ENCODE measurements at regions not wholly inside any gene's neighbourhood (a gene's known extent, or its start where the extent isn't known, plus 50 kb on each side); places are given as distances from the start of the nearest gene placed in this dataset.

GRCh38 chr11:10945196-10945595 is 87.3 kb upstream of the ZBED5 start:
- ATAC-seq: no peak
- no peak for TF ChIP-seq PPARA (CRISPR knock-in tag; IDR thresholded peaks at IDR 0.05; ENCODE audit: borderline replicate concordance)
- TF ChIP-seq CREB5 (CRISPR knock-in tag; IDR thresholded peaks at IDR 0.05; ENCODE audit: low read depth): no peak
- TF ChIP-seq TCF4 (CRISPR knock-in tag; IDR thresholded peaks at IDR 0.05; ENCODE audit: borderline replicate concordance): no peak
- no peak for TF ChIP-seq PATZ1 (CRISPR knock-in tag; IDR thresholded peaks at IDR 0.05; ENCODE audit: borderline replicate concordance)
- TF ChIP-seq ESRRG (CRISPR knock-in tag; IDR thresholded peaks at IDR 0.05): no peak
- TF ChIP-seq OSR1 (CRISPR knock-in tag; IDR thresholded peaks at IDR 0.05): no peak
- no peak for TF ChIP-seq ZNF8 (CRISPR knock-in tag; IDR thresholded peaks at IDR 0.05)
- TF ChIP-seq CSDC2 (CRISPR knock-in tag; IDR thresholded peaks at IDR 0.05): no peak
- no peak for TF ChIP-seq ZNF70 (CRISPR knock-in tag; IDR thresholded peaks at IDR 0.05)
- no peak for TF ChIP-seq POU6F1 (CRISPR knock-in tag; IDR thresholded peaks at IDR 0.05; ENCODE audit: borderline replicate concordance, low read depth)
- TF ChIP-seq SNAI2 (CRISPR knock-in tag; IDR thresholded peaks at IDR 0.05): no peak

GRCh38 chr11:10943968-10944367 is 86.1 kb upstream of the ZBED5 start:
- TF ChIP-seq ZFP30 (CRISPR knock-in tag; IDR thresholded peaks at IDR 0.05) (no peak), ESRRG (CRISPR knock-in tag; IDR thresholded peaks at IDR 0.05) (no peak), ZNF8 (CRISPR knock-in tag; IDR thresholded peaks at IDR 0.05) (no peak), GLIS3 (CRISPR knock-in tag; IDR thresholded peaks at IDR 0.05) (no peak), TOX (CRISPR knock-in tag; IDR thresholded peaks at IDR 0.05; ENCODE audit: borderline replicate concordance) (no peak), ZNF565 (CRISPR knock-in tag; conservative IDR thresholded peaks at IDR 0.05; ENCODE audit: low read depth) (no peak), RARB (CRISPR knock-in tag; IDR thresholded peaks at IDR 0.05) (no peak), CSDC2 (CRISPR knock-in tag; IDR thresholded peaks at IDR 0.05) (no peak), ZC3H10 (CRISPR knock-in tag; IDR thresholded peaks at IDR 0.05) (no peak), TSHZ2 (CRISPR knock-in tag; IDR thresholded peaks at IDR 0.05) (no peak), CREB5 (CRISPR knock-in tag; IDR thresholded peaks at IDR 0.05; ENCODE audit: low read depth) (no peak), ARNTL (CRISPR knock-in tag; IDR thresholded peaks at IDR 0.05; ENCODE audit: borderline replicate concordance, low read depth) (no peak), SNAI2 (CRISPR knock-in tag; IDR thresholded peaks at IDR 0.05) (no peak), ISL1 (CRISPR knock-in tag; IDR thresholded peaks at IDR 0.05) (no peak), TCF4 (CRISPR knock-in tag; IDR thresholded peaks at IDR 0.05; ENCODE audit: borderline replicate concordance) (no peak), OSR1 (CRISPR knock-in tag; IDR thresholded peaks at IDR 0.05) (no peak), BACH2 (CRISPR knock-in tag; IDR thresholded peaks at IDR 0.05; ENCODE audit: borderline replicate concordance) (no peak), PATZ1 (CRISPR knock-in tag; IDR thresholded peaks at IDR 0.05; ENCODE audit: borderline replicate concordance) (no peak)
- no peak for ATAC-seq

Measured in SK-N-SH treated with all-trans-retinoic acid at 6 μM for 48 hours (cell line).